ENCODE measurements at regions not wholly inside any gene's neighbourhood (a gene's known extent, or its start where the extent isn't known, plus 50 kb on each side); places are given as distances from the start of the nearest gene placed in this dataset.
"Not testable (repeated sequence)": the region's sequence is repeated elsewhere in the genome, so short reads cannot be mapped to it uniquely, and the experiment has no call there.

GRCh38 chr7:20543500-20543899 lies 72.0 kb upstream of the ABCB5 start:
- Histone ChIP-seq H3K27me3 (no peaks in the 10 kb centered on the region), H3K27ac (no peak overlapping the region), H3K36me3 (replicated peaks in 1 of 2) (no peaks in the 10 kb centered on the region), H3K9me3 (replicated peaks in 1 of 3) (no peaks in the 10 kb centered on the region), H3K4me3 (no peak overlapping the region), H3K4me1 (replicated peaks in 1 of 2) (no peaks in the 10 kb centered on the region)
- no peak for DNase-seq
- TF ChIP-seq, protein P1, sequence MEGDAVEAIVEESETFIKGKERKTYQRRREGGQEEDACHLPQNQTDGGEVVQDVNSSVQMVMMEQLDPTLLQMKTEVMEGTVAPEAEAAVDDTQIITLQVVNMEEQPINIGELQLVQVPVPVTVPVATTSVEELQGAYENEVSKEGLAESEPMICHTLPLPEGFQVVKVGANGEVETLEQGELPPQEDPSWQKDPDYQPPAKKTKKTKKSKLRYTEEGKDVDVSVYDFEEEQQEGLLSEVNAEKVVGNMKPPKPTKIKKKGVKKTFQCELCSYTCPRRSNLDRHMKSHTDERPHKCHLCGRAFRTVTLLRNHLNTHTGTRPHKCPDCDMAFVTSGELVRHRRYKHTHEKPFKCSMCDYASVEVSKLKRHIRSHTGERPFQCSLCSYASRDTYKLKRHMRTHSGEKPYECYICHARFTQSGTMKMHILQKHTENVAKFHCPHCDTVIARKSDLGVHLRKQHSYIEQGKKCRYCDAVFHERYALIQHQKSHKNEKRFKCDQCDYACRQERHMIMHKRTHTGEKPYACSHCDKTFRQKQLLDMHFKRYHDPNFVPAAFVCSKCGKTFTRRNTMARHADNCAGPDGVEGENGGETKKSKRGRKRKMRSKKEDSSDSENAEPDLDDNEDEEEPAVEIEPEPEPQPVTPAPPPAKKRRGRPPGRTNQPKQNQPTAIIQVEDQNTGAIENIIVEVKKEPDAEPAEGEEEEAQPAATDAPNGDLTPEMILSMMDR (IDR thresholded peaks at IDR 0.05): no peak
- no peak for TF ChIP-seq POLR2A (IDR thresholded peaks at IDR 0.05)
- 85 to 94% (median 90%) methylated on average over 1 of the region's 1 CpG for WGBS, 4 donors
- intact Hi-C loops (cut with DNase I): no loop called here

- 80 to 95% (median 82%) methylated on average over 2 of the region's 2 CpGs for WGBS, 4 donors
- intact Hi-C loops (cut with DNase I): no loop called here
- Histone ChIP-seq H3K27me3 (no peaks in the 10 kb centered on the region), H3K36me3 (replicated peaks in 1 of 2) (no peaks in the 10 kb centered on the region), H3K9me3 (replicated peaks in 1 of 3) (no peaks in the 10 kb centered on the region), H3K27ac (no peak overlapping the region), H3K4me3 (no peak overlapping the region), H3K4me1 (replicated peaks in 1 of 2) (no peaks in the 10 kb centered on the region)
- no peak for DNase-seq
- TF ChIP-seq, protein P1 (IDR thresholded peaks at IDR 0.05): no peak
- TF ChIP-seq POLR2A (IDR thresholded peaks at IDR 0.05): no peak
These were observed 70.5 kb upstream of the ABCB5 start for GRCh38 chr7:20545016-20545415.

DNA sequence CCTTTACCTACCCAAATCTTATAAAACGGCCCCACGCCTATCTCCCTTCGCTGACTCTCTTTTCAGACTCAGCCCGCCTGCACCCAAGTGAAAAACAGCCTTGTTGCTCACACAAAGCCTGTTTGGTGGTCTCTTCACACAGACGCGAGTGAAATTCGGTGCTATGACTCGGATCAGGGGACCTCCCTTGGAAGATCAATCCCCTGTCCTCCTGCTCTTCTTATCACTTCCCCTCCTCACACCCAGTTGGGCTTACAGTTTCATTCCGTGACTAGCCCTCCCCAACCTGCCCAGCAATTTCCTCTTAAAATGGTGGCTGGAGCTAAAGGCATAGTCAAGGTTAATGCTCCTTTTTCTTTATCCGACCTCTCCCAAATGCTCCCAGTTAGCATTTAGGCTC lies 68.5 kb upstream of the ABCB5 start:
- DNase-seq; H3K36me3 ChIP-seq (replicated peaks in 1 of 2); H3K4me1 ChIP-seq (replicated peaks in 1 of 2); H3K9me3 ChIP-seq (replicated peaks in 1 of 3); H3K27me3 ChIP-seq; H3K27ac ChIP-seq; H3K4me3 ChIP-seq; intact Hi-C loops (cut with DNase I): not testable (repeated sequence)
- 86 to 91% (median 88%) methylated on average over 10 of the region's 10 CpGs for WGBS, 4 donors

GRCh38 chr7:20554072-20554471 lies 61.4 kb upstream of the ABCB5 start:
- no peak for DNase-seq
- WGBS, 4 donors: 67 to 78% (median 72%) methylated on average over 3 of the region's 3 CpGs

DNA sequence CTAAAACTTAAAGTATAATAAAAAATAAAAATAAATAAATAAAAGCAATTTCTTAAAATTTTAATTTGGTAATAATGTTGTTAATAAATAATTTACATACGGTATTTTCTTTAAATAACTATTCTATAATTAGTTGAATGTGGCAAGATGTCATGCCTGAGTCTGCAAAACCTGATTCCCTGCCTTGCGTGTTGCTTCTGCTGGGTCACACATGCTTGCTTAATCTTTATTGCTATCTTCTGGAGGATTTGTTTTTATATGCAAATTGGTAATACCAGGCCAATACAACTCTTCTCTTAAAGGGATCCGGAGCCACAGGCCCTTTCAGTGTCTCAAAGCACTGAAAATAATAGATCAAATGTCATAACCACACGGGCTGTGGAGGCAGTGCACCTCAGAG lies 59.4 kb upstream of the ABCB5 start:
- intact Hi-C loops (cut with DNase I): no loop called here
- no peak for TF ChIP-seq POLR2A (IDR thresholded peaks at IDR 0.05)
- TF ChIP-seq, protein P1 (IDR thresholded peaks at IDR 0.05): no peak
- no peaks in the 10 kb centered on the region for H3K9me3 ChIP-seq (replicated peaks in 1 of 3)
- WGBS, 4 donors: 79 to 85% (median 82%) methylated on average over 4 of the region's 4 CpGs
- no peaks in the 10 kb centered on the region for H3K27me3 ChIP-seq
- DNase-seq: no peak
- H3K27ac ChIP-seq: no peak overlapping the region
- no peak overlapping the region for H3K4me3 ChIP-seq
- H3K36me3 ChIP-seq (replicated peaks in 1 of 2): no peaks in the 10 kb centered on the region
- no peaks in the 10 kb centered on the region for H3K4me1 ChIP-seq (replicated peaks in 1 of 2)

More at GRCh38 chr7:20554072-20554471, 61.4 kb upstream of the ABCB5 start:
- Histone ChIP-seq H3K36me3 (replicated peaks in 1 of 2) (no peaks in the 10 kb centered on the region), H3K4me1 (replicated peaks in 1 of 2) (no peaks in the 10 kb centered on the region), H3K4me3 (no peak overlapping the region), H3K27ac (no peak overlapping the region), H3K9me3 (replicated peaks in 1 of 3) (no peaks in the 10 kb centered on the region), H3K27me3 (no peaks in the 10 kb centered on the region)
- intact Hi-C loops (cut with DNase I): no loop called here
- TF ChIP-seq, protein P1 (IDR thresholded peaks at IDR 0.05): no peak
- no peak for TF ChIP-seq POLR2A (IDR thresholded peaks at IDR 0.05)

Measured in adrenal gland (tissue), 9 donors.